OCI-LY1 (cell line): ENCODE measurements at regions not wholly inside any gene's neighbourhood (a gene's known extent, or its start where the extent isn't known, plus 50 kb on each side); places are given as distances from the start of the nearest gene placed in this dataset.

Source experiments
- EZH2 ChIP-seq: fragments of 200-600 bp; sonication (generic), shearing (Covaris generic); IDR thresholded peaks from 2 replicates; pipeline ENCODE4 v1.8.0; 2017; ENCODE audit warnings: borderline replicate concordance, mixed run types, mild to moderate bottlenecking, antibody characterized with exemption, low read length, moderate library complexity, mixed read lengths
- TF ChIP-seq, protein P1 (sequence below): fragments of 200-600 bp; sonication (generic), shearing (Covaris generic); IDR thresholded peaks from 2 replicates; pipeline ENCODE4 v1.5.1; 2017; ENCODE audit warnings: mild to moderate bottlenecking, antibody characterized with exemption, low read length, moderate library complexity, mixed read lengths

DNA sequence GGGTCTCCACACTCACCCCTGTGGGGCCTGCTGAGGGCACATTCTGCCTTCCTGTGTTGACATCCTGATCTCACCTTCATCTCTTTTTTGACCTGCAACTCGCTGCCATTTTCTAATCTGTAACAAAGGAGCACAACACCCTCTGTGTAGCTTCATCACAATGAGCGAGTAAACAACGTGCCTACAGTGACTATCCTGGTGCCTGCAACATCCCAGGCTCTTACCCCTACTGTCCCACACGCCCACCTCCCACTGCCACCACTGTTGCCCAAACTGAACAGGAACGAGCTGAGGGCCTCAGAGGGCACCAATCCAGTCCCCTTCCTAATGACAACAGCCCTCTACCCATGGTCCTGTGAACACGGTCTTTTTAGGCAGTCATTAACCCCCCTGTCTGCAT lies 102.2 kb upstream of the GJB6 start:
- TF ChIP-seq, protein P1, sequence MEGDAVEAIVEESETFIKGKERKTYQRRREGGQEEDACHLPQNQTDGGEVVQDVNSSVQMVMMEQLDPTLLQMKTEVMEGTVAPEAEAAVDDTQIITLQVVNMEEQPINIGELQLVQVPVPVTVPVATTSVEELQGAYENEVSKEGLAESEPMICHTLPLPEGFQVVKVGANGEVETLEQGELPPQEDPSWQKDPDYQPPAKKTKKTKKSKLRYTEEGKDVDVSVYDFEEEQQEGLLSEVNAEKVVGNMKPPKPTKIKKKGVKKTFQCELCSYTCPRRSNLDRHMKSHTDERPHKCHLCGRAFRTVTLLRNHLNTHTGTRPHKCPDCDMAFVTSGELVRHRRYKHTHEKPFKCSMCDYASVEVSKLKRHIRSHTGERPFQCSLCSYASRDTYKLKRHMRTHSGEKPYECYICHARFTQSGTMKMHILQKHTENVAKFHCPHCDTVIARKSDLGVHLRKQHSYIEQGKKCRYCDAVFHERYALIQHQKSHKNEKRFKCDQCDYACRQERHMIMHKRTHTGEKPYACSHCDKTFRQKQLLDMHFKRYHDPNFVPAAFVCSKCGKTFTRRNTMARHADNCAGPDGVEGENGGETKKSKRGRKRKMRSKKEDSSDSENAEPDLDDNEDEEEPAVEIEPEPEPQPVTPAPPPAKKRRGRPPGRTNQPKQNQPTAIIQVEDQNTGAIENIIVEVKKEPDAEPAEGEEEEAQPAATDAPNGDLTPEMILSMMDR = no peak
- no peak for TF ChIP-seq EZH2
